Testis (tissue), 2 donors: ENCODE measurements at regions not wholly inside any gene's neighbourhood (a gene's known extent, or its start where the extent isn't known, plus 50 kb on each side); places are given as distances from the start of the nearest gene placed in this dataset.

Experiments
- POLR2A ChIP-seq: fragments of 450-650 bp; IDR thresholded peaks from one replicate; pipeline ENCODE4 v1.6.1; 2017; ENCODE audit warnings: antibody characterized with exemption, mild to moderate bottlenecking, moderate library complexity
- TF ChIP-seq, protein P1 (sequence below), 3 experiments: fragments of 450-650 bp in 2 of 3; fragments of 200-600 bp in 1 of 3; sonication (generic) in 1 of 3; IDR thresholded peaks; one replicate each; pipeline ENCODE4 v1.5.1; 2016 to 2019; ENCODE audit warnings: antibody characterized with exemption in 3 of 3, mild to moderate bottlenecking in 2 of 3, moderate library complexity in 1 of 3

DNA sequence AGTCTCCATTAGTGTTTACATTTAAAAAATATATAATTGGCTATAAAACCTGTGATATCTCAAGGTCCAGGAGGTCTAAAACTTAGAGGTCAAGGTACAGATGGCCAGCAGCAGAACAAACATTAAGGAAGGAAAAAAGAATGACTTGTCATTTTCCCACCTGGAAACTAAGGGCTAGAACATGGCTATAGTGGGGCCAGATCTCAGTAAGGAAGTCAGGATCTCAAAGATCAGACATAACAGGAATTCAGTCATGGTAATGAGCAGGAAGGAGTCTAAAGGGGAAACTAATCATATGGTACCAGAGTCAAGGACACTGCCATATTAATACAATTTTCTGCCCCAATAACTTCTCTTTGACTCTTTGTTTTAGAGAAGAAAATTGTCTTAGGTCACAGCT, 1018.8 kb downstream of the PLA2G4A start:
- TF ChIP-seq, protein P1, sequence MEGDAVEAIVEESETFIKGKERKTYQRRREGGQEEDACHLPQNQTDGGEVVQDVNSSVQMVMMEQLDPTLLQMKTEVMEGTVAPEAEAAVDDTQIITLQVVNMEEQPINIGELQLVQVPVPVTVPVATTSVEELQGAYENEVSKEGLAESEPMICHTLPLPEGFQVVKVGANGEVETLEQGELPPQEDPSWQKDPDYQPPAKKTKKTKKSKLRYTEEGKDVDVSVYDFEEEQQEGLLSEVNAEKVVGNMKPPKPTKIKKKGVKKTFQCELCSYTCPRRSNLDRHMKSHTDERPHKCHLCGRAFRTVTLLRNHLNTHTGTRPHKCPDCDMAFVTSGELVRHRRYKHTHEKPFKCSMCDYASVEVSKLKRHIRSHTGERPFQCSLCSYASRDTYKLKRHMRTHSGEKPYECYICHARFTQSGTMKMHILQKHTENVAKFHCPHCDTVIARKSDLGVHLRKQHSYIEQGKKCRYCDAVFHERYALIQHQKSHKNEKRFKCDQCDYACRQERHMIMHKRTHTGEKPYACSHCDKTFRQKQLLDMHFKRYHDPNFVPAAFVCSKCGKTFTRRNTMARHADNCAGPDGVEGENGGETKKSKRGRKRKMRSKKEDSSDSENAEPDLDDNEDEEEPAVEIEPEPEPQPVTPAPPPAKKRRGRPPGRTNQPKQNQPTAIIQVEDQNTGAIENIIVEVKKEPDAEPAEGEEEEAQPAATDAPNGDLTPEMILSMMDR (IDR thresholded peaks at IDR 0.05): no peak
- no peak for TF ChIP-seq POLR2A
